ENCODE measurements at regions not wholly inside any gene's neighbourhood (a gene's known extent, or its start where the extent isn't known, plus 50 kb on each side); places are given as distances from the start of the nearest gene placed in this dataset.

DNA sequence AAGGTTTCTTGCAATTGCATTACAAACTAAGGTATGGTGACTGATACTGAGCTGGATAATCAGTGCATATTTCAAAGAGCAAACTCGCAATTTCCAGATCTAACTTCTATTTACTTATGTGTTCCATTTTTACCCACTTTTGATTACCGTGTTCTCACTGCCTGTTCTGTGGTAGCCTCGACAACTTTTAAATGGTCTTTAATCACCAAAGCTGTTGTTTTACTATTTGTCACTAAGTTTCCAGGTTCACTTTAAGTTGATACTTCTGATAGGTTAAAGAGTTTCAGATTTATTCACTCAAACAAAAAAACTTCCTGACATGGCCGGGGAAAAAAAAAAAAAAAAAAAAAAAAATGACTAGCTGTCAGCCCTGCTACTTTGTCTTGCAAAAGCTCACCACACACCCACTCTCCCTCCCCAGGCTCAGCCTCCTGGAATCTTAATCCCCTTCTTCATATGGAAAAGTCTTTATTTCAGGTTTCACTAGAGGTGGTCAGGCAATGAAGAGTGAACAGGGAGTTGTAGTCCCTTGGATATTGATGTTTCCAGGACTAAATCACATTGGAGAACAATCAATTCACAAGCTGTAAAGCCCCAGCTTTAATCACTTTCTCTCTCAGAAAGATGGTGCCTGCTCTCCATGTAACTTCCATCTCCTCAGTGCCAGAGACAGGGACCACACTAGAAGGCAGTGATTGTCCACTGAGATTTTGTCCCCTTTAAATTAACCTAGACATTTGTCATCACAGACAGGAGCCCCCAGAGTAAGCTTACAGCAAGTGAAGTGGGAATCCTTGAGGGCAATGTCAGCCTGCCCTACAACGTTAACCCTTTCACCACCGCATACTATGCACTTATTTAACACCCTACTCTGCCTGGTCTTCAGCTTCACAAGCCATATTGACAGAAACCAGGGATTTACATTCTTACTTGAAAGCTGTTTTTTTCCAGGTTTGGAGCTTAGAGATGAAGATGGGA lies 749.1 kb upstream of the SORCS1 start:
- Histone ChIP-seq H4K20me1 (ENCODE audit: insufficient read depth, low read length) (no peaks in the 10 kb centered on the region), H3K9me3 (ENCODE audit: low read length) (no peaks in the 10 kb centered on the region), H3K79me2 (ENCODE audit: insufficient read depth, low read depth, low read length) (no peaks in the 10 kb centered on the region), H3K27ac (ENCODE audit: low read depth, low read length, poor library complexity, severe bottlenecking) (no peak overlapping the region), H3K4me2 (ENCODE audit: low read length) (no peak overlapping the region), H3K36me3 (ENCODE audit: insufficient read depth, low read length) (no peaks in the 10 kb centered on the region), H3K4me3 (ENCODE audit: low read depth, low read length, poor library complexity, severe bottlenecking) (no peak overlapping the region), H2AFZ (ENCODE audit: low read length) (no peak overlapping the region), H3K9me2 (ENCODE audit: insufficient read depth, low read length) (no peaks in the 10 kb centered on the region), H3K4me1 (ENCODE audit: insufficient read depth, low read length, poor library complexity, severe bottlenecking) (no peaks in the 10 kb centered on the region)
- ChIA-PET CTCF (ENCODE audit: unreplicated experiment) (no interaction called here), POLR2A (interaction anchor here (0.6 to 1.1 kb wide), 6 partner anchors 18 to 1482 kb away, joined by 3 to 5 read pairs (median 3); no protein-coding TSS in a partner anchor)
- no peak for TF ChIP-seq EZH2phosphoT487 (IDR thresholded peaks at IDR 0.05; ENCODE audit: borderline replicate concordance, low read depth, low read length)
- TF ChIP-seq, protein P1, sequence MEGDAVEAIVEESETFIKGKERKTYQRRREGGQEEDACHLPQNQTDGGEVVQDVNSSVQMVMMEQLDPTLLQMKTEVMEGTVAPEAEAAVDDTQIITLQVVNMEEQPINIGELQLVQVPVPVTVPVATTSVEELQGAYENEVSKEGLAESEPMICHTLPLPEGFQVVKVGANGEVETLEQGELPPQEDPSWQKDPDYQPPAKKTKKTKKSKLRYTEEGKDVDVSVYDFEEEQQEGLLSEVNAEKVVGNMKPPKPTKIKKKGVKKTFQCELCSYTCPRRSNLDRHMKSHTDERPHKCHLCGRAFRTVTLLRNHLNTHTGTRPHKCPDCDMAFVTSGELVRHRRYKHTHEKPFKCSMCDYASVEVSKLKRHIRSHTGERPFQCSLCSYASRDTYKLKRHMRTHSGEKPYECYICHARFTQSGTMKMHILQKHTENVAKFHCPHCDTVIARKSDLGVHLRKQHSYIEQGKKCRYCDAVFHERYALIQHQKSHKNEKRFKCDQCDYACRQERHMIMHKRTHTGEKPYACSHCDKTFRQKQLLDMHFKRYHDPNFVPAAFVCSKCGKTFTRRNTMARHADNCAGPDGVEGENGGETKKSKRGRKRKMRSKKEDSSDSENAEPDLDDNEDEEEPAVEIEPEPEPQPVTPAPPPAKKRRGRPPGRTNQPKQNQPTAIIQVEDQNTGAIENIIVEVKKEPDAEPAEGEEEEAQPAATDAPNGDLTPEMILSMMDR (conservative IDR thresholded peaks at IDR 0.05; ENCODE audit: low read length): no peak
- intact Hi-C loops (cut with micrococcal nuclease; ENCODE audit: unreplicated experiment): no loop called here
- BruUV-seq (replicated peaks): no TSS peak
- no peak for DNase-seq (ENCODE audit: low spot score)

- Histone ChIP-seq H3K4me3 (ENCODE audit: low read depth, low read length, poor library complexity, severe bottlenecking) (no peak overlapping the region), H2AFZ (ENCODE audit: low read length) (no peak overlapping the region), H3K4me2 (ENCODE audit: low read length) (no peak overlapping the region), H4K20me1 (ENCODE audit: insufficient read depth, low read length) (no peaks in the 10 kb centered on the region), H3K4me1 (ENCODE audit: insufficient read depth, low read length, poor library complexity, severe bottlenecking) (no peaks in the 10 kb centered on the region), H3K79me2 (ENCODE audit: insufficient read depth, low read depth, low read length) (no peaks in the 10 kb centered on the region), H3K9me3 (ENCODE audit: low read length) (no peaks in the 10 kb centered on the region), H3K9me2 (ENCODE audit: insufficient read depth, low read length) (no peaks in the 10 kb centered on the region), H3K36me3 (ENCODE audit: insufficient read depth, low read length) (no peaks in the 10 kb centered on the region), H3K27ac (ENCODE audit: low read depth, low read length, poor library complexity, severe bottlenecking) (no peak overlapping the region)
- ChIA-PET CTCF (ENCODE audit: unreplicated experiment) (no interaction called here), POLR2A (no interaction called here)
- DNase-seq (ENCODE audit: low spot score): no peak
- no peak for TF ChIP-seq EZH2phosphoT487 (IDR thresholded peaks at IDR 0.05; ENCODE audit: borderline replicate concordance, low read depth, low read length)
- TF ChIP-seq, protein P1 (conservative IDR thresholded peaks at IDR 0.05; ENCODE audit: low read length): no peak
- no TSS peak for BruUV-seq (replicated peaks)
- intact Hi-C loops (cut with micrococcal nuclease; ENCODE audit: unreplicated experiment): no loop called here
Observed at GRCh38 chr10:107901076-107901475, 736.6 kb upstream of the SORCS1 start.

DNA sequence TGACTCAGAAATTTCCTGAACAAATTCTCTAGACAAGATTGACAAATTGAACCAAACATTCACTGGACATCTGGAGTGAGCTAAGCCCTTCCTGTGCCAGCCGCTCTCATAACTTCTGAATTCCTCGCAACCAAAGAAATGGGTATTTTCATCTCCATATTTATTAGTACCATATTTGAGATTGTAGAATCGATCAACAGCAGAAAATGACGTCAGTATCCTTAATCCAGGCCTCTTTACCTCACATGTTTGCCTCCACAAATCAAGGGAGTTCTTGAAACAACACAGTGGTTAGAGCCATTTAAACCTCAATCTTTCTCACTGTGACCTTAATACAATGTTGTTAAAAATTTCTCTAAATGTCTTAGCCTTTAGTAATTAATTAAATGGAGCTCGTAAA lies 735.6 kb upstream of the SORCS1 start:
- no peak overlapping the region for H3K4me2 ChIP-seq (ENCODE audit: low read length)
- no peaks in the 10 kb centered on the region for H4K20me1 ChIP-seq (ENCODE audit: insufficient read depth, low read length)
- no peaks in the 10 kb centered on the region for H3K4me1 ChIP-seq (ENCODE audit: insufficient read depth, low read length, poor library complexity, severe bottlenecking)
- intact Hi-C loops (cut with micrococcal nuclease; ENCODE audit: unreplicated experiment): no loop called here
- POLR2A ChIA-PET: no interaction called here
- no peaks in the 10 kb centered on the region for H3K79me2 ChIP-seq (ENCODE audit: insufficient read depth, low read depth, low read length)
- no peak overlapping the region for H3K27ac ChIP-seq (ENCODE audit: low read depth, low read length, poor library complexity, severe bottlenecking)
- DNase-seq (ENCODE audit: low spot score): no peak
- H3K9me3 ChIP-seq (ENCODE audit: low read length): no peaks in the 10 kb centered on the region
- CTCF ChIA-PET (ENCODE audit: unreplicated experiment): no interaction called here
- no peak overlapping the region for H2AFZ ChIP-seq (ENCODE audit: low read length)
- H3K36me3 ChIP-seq (ENCODE audit: insufficient read depth, low read length): no peaks in the 10 kb centered on the region
- H3K9me2 ChIP-seq (ENCODE audit: insufficient read depth, low read length): no peaks in the 10 kb centered on the region
- no peak overlapping the region for H3K4me3 ChIP-seq (ENCODE audit: low read depth, low read length, poor library complexity, severe bottlenecking)
- no peak for TF ChIP-seq EZH2phosphoT487 (IDR thresholded peaks at IDR 0.05; ENCODE audit: borderline replicate concordance, low read depth, low read length)
- TF ChIP-seq, protein P1 (conservative IDR thresholded peaks at IDR 0.05; ENCODE audit: low read length): no peak
- BruUV-seq (replicated peaks): no TSS peak

Measured in OCI-LY7 (cell line).